Peyer's patch (tissue), 4 donors: ENCODE measurements at regions not wholly inside any gene's neighbourhood (a gene's known extent, or its start where the extent isn't known, plus 50 kb on each side); places are given as distances from the start of the nearest gene placed in this dataset.

Source experiments
- DNase-seq, 3 donors: peaks; one replicate each; pipeline ENCODE4 v3.0.0-alpha.2; 2017 to 2019
- H3K27ac ChIP-seq, 4 donors: fragments of 200-600 bp; sonication (generic); one replicate each; pipeline ENCODE4 v1.5.1; 2016 to 2019
- H3K27me3 ChIP-seq, 2 donors: fragments of 200-600 bp; sonication (generic); one replicate each; pipeline ENCODE4 v1.5.1; 2019
- H3K36me3 ChIP-seq, 3 donors: fragments of 200-600 bp; sonication (generic); one replicate each; pipeline ENCODE4 v1.5.1; 2016 to 2019
- H3K4me1 ChIP-seq, 4 donors: fragments of 200-600 bp; sonication (generic); one replicate each; pipeline ENCODE4 v1.5.1; 2016 to 2019
- H3K4me3 ChIP-seq, 4 donors: fragments of 200-600 bp; sonication (generic); 1 replicate in 3 of 4; 2 replicates in 1 of 4; pipeline ENCODE4 v1.5.1; 2016 to 2019; ENCODE audit warnings: mild to moderate bottlenecking in 1 of 4
- H3K9me3 ChIP-seq, 4 donors: fragments of 200-600 bp; sonication (generic); one replicate each; pipeline ENCODE4 v1.5.1; 2016 to 2019; ENCODE audit warnings: mild to moderate bottlenecking in 1 of 4
- CTCF ChIP-seq, 6 experiments: fragments of 450-650 bp in 4 of 6; fragments of 200-600 bp in 2 of 6; sonication (generic) in 1 of 6; IDR thresholded peaks; one replicate each; pipeline ENCODE4 v1.5.1; 2017 to 2019; ENCODE audit warnings: antibody characterized with exemption in 6 of 6, mild to moderate bottlenecking in 3 of 6, moderate library complexity in 1 of 6
- POLR2A ChIP-seq, 2 donors: fragments of 450-650 bp; IDR thresholded peaks; one replicate each; pipeline ENCODE4 v1.5.1; 2017; ENCODE audit warnings: antibody characterized with exemption in 2 of 2, mild to moderate bottlenecking in 2 of 2, moderate library complexity in 2 of 2

DNA sequence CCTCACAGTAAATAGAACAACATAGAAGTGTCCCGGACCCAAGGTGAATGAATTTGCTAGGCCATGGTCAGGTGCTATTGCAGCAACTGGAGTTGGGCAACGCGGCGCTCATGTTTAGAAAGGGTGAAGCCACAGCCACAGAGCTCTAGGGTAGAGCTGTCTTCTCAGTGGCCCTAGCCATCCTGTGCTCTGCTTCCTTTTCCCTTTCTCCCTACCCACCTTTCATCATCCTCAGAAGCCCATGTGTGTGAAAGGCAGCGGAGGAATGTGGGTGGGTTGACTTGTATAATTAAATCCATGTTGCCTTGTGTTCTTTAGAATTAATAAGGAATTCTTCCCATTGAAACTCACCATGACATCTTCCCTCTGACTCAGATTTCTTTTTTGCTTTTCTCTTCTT, 336.7 kb downstream of the OSR1 start:
- H3K4me1 ChIP-seq = no peaks in the 10 kb centered on the region
- TF ChIP-seq POLR2A (IDR thresholded peaks at IDR 0.05) = no peak
- no peak for TF ChIP-seq CTCF (IDR thresholded peaks at IDR 0.05)
- no peaks in the 10 kb centered on the region for H3K36me3 ChIP-seq
- H3K27ac ChIP-seq = no peak overlapping the region
- H3K27me3 ChIP-seq = no peaks in the 10 kb centered on the region
- no peak overlapping the region for H3K4me3 ChIP-seq
- no peak for DNase-seq
- no peaks in the 10 kb centered on the region for H3K9me3 ChIP-seq

GRCh38 chr2:19021100-19021476, 337.3 kb downstream of the OSR1 start:
- no peak overlapping the region for H3K4me3 ChIP-seq
- DNase-seq = no peak
- no peaks in the 10 kb centered on the region for H3K36me3 ChIP-seq
- H3K4me1 ChIP-seq = no peaks in the 10 kb centered on the region
- H3K27me3 ChIP-seq = no peaks in the 10 kb centered on the region
- no peaks in the 10 kb centered on the region for H3K9me3 ChIP-seq
- TF ChIP-seq POLR2A (IDR thresholded peaks at IDR 0.05) = no peak
- no peak for TF ChIP-seq CTCF (IDR thresholded peaks at IDR 0.05)
- no peak overlapping the region for H3K27ac ChIP-seq

- H3K36me3 ChIP-seq = no peaks in the 10 kb centered on the region
Observed at GRCh38 chr2:19020144-19021099, 338.0 kb downstream of the OSR1 start.

DNA sequence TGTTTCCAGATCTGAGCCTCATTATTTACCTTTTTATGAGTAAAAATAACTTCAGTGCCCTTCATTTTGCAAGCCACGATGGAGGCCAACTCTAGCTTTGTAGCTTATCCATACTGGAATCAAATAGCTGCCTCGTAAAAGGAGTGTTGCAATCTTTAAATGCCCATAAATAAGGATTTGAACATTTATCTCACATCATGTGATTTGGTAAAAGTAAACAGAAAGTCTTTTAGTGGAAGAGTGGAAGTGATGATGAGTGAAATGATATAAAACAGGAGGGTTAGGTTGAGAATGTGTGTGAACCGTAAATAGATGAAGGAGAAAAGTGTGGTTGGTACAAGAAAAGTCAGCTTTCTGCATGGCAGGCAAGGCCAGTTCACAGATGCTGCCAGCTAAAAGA, 348.9 kb downstream of the OSR1 start:
- Histone ChIP-seq H3K27ac (no peak overlapping the region), H3K36me3 (no peaks in the 10 kb centered on the region), H3K9me3 (no peaks in the 10 kb centered on the region), H3K27me3 (no peaks in the 10 kb centered on the region), H3K4me1 (no peaks in the 10 kb centered on the region), H3K4me3 (no peak overlapping the region)
- no peak for DNase-seq
- no peak for TF ChIP-seq POLR2A (IDR thresholded peaks at IDR 0.05)

More at GRCh38 chr2:19020144-19021099, 338.0 kb downstream of the OSR1 start:
- Histone ChIP-seq H3K4me1 (no peaks in the 10 kb centered on the region), H3K27me3 (no peaks in the 10 kb centered on the region), H3K4me3 (no peak overlapping the region), H3K27ac (no peak overlapping the region), H3K9me3 (no peaks in the 10 kb centered on the region)
- TF ChIP-seq CTCF (IDR thresholded peaks at IDR 0.05) = no peak
- no peak for TF ChIP-seq POLR2A (IDR thresholded peaks at IDR 0.05)
- no peak for DNase-seq

DNA sequence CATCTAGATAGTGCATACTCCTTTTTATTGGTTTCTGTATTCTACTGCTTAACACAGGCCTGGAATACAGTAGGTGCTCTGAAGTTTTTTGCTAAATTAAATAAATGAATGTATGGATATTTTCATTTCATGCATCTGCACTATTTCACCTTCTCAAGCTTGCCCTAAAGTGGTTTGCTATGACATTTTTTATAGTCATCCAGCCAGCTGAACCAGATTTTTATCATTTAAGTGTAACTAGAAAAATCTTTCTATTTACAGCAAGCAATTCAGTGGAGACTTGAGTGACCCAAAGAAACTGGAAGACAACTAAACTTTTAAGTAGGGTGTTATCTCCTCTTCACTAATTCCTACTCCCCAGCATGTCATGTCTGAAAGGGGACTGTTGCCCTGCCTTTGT, 354.9 kb downstream of the OSR1 start:
- no peaks in the 10 kb centered on the region for H3K27me3 ChIP-seq
- no peak overlapping the region for H3K27ac ChIP-seq
- H3K9me3 ChIP-seq = no peaks in the 10 kb centered on the region
- H3K4me3 ChIP-seq = no peak overlapping the region
- no peaks in the 10 kb centered on the region for H3K36me3 ChIP-seq
- DNase-seq = no peak
- H3K4me1 ChIP-seq = no peaks in the 10 kb centered on the region
- no peak for TF ChIP-seq CTCF (IDR thresholded peaks at IDR 0.05)
- no peak for TF ChIP-seq POLR2A (IDR thresholded peaks at IDR 0.05)

- no peak for TF ChIP-seq CTCF (IDR thresholded peaks at IDR 0.05)
- TF ChIP-seq POLR2A (IDR thresholded peaks at IDR 0.05) = no peak
- no peak for DNase-seq
Observed at GRCh38 chr2:19000776-19001175, 357.6 kb downstream of the OSR1 start.

More at GRCh38 chr2:19000776-19001175, 357.6 kb downstream of the OSR1 start:
- Histone ChIP-seq H3K9me3 (no peaks in the 10 kb centered on the region), H3K4me1 (no peaks in the 10 kb centered on the region), H3K36me3 (no peaks in the 10 kb centered on the region), H3K4me3 (no peak overlapping the region), H3K27ac (no peak overlapping the region), H3K27me3 (no peaks in the 10 kb centered on the region)
